GM23338 (cell line): ENCODE measurements at regions not wholly inside any gene's neighbourhood (a gene's known extent, or its start where the extent isn't known, plus 50 kb on each side); places are given as distances from the start of the nearest gene placed in this dataset.
A peak's percentile ranks its signal among the peaks of the same experiment; 100 is the strongest.

Source experiments
- ATAC-seq: fragments of 200-7000 bp; cut with Tn5 transposase; 3 replicates; pipeline ENCODE4 v1.9.1; 2020
- DNase-seq: peaks from one replicate; pipeline ENCODE4 v3.0.0-alpha.2; 2015; ENCODE audit warnings: low spot score
- H2AFZ ChIP-seq: fragments of 200-600 bp; sonication (generic); 2 replicates; pipeline ENCODE4 v1.8.0; 2016; ENCODE audit warnings: antibody characterized with exemption, mild to moderate bottlenecking, moderate library complexity
- H3F3A ChIP-seq: fragments of 200-600 bp; sonication (generic); replicated peaks from 2 replicates; pipeline ENCODE4 v1.8.0; 2017; ENCODE audit warnings: antibody characterized with exemption, mixed run types, low read depth
- H3K27ac ChIP-seq: fragments of 200-600 bp; sonication (generic); 2 replicates; pipeline ENCODE4 v1.6.1; 2016; ENCODE audit warnings: low read depth
- H3K27me3 ChIP-seq: fragments of 200-600 bp; sonication (generic); 2 replicates; pipeline ENCODE4 v1.8.0; 2016; ENCODE audit warnings: mild to moderate bottlenecking, mixed run types, moderate library complexity; ENCODE audit not compliant: insufficient read depth
- H3K36me3 ChIP-seq: fragments of 200-600 bp; sonication (generic); 2 replicates; pipeline ENCODE4 v1.8.0; 2016; ENCODE audit warnings: mild to moderate bottlenecking; ENCODE audit not compliant: insufficient read depth
- H3K4me1 ChIP-seq: fragments of 200-600 bp; sonication (generic); 2 replicates; pipeline ENCODE4 v1.8.0; 2016; ENCODE audit warnings: mild to moderate bottlenecking, moderate library complexity; ENCODE audit not compliant: insufficient read depth
- H3K4me2 ChIP-seq: fragments of 200-600 bp; sonication (generic); 2 replicates; pipeline ENCODE4 v1.7.1; 2017; ENCODE audit warnings: mixed run types
- H3K4me3 ChIP-seq: fragments of 200-600 bp; sonication (generic); 2 replicates; pipeline ENCODE4 v1.6.1; 2016; ENCODE audit warnings: mixed run types
- H3K79me2 ChIP-seq: fragments of 200-600 bp; sonication (generic); replicated peaks from 2 replicates; pipeline ENCODE4 v1.8.0; 2017; ENCODE audit warnings: mild to moderate bottlenecking; ENCODE audit not compliant: insufficient read depth
- H3K9me2 ChIP-seq: fragments of 200-600 bp; sonication (generic); 2 replicates; pipeline ENCODE4 v1.8.0; 2017; ENCODE audit not compliant: insufficient read depth
- H4K20me1 ChIP-seq: fragments of 200-600 bp; sonication (generic); replicated peaks from 2 replicates; pipeline ENCODE4 v1.8.0; 2017; ENCODE audit warnings: mild to moderate bottlenecking; ENCODE audit not compliant: insufficient read depth
- H3K27ac Mint-ChIP-seq: 2 replicates; pipeline ENCODE4 v1.8.0; 2020; ENCODE audit warnings: inconsistent platforms, mild to moderate bottlenecking, moderate library complexity, mixed read lengths
- H3K27me3 Mint-ChIP-seq: 3 replicates; pipeline ENCODE4 v1.8.0; 2022; ENCODE audit warnings: low read depth, mild to moderate bottlenecking, moderate library complexity, mixed read lengths, inconsistent platforms; ENCODE audit not compliant: insufficient read depth, poor library complexity
- H3K36me3 Mint-ChIP-seq: 3 replicates; pipeline ENCODE4 v1.8.0; 2021; ENCODE audit warnings: low read depth, mild to moderate bottlenecking, inconsistent platforms, moderate library complexity, mixed read lengths
- H3K4me1 Mint-ChIP-seq: 3 replicates; pipeline ENCODE4 v1.8.0; 2020; ENCODE audit warnings: mild to moderate bottlenecking, inconsistent platforms, mixed read lengths
- H3K4me3 Mint-ChIP-seq: 3 replicates; pipeline ENCODE4 v1.8.0; 2021; ENCODE audit warnings: moderate library complexity, mild to moderate bottlenecking, inconsistent platforms, mixed read lengths
- H3K9me3 Mint-ChIP-seq: 3 replicates; pipeline ENCODE4 v1.8.0; 2020; ENCODE audit warnings: moderate library complexity, mild to moderate bottlenecking, inconsistent platforms, mixed read lengths
- CREB1 ChIP-seq: fragments of 250-450 bp; sonication (Bioruptor Pico); IDR thresholded peaks from 2 replicates; pipeline ENCODE4 v1.5.0; 2020; ENCODE audit warnings: low read depth, mild to moderate bottlenecking, moderate library complexity
- CTCF ChIP-seq, 2 experiments: fragments of 200-600 bp in 1 of 2; sonication (generic) in 1 of 2; conservative IDR thresholded peaks; 2 replicates each; pipeline versions ENCODE4 v1.5.1 to v1.6.1; 2016 to 2017; ENCODE audit warnings: antibody characterized with exemption in 2 of 2, low read depth in 2 of 2, mild to moderate bottlenecking in 2 of 2, moderate library complexity in 1 of 2
- EZH2 ChIP-seq: fragments of 200-600 bp; sonication (generic); IDR thresholded peaks from one replicate; pipeline ENCODE4 v1.8.0; 2017; ENCODE audit warnings: antibody characterized with exemption, mild to moderate bottlenecking, low read depth; ENCODE audit not compliant: unreplicated experiment
- EZH2phosphoT487 ChIP-seq: fragments of 200-600 bp; sonication (generic); IDR thresholded peaks from one replicate; pipeline ENCODE4 v1.8.1; 2018; ENCODE audit warnings: antibody characterized with exemption; ENCODE audit not compliant: unreplicated experiment
- JUNB ChIP-seq: IDR thresholded peaks from one replicate; pipeline ENCODE4 v1.6.1; 2016; ENCODE audit warnings: antibody characterized with exemption; ENCODE audit not compliant: unreplicated experiment
- NANOG ChIP-seq: IDR thresholded peaks from 2 replicates; pipeline ENCODE4 v1.6.1; 2016; ENCODE audit warnings: antibody characterized with exemption, borderline replicate concordance
- POLR2AphosphoS5 ChIP-seq: IDR thresholded peaks from 2 replicates; pipeline ENCODE4 v1.6.1; 2016; ENCODE audit warnings: antibody characterized with exemption, low read depth
- REST ChIP-seq: IDR thresholded peaks from one replicate; pipeline ENCODE4 v1.6.1; 2018; ENCODE audit warnings: antibody characterized with exemption; ENCODE audit not compliant: unreplicated experiment
- STAT1 ChIP-seq: IDR thresholded peaks from one replicate; pipeline ENCODE4 v1.6.1; 2016; ENCODE audit warnings: antibody characterized with exemption; ENCODE audit not compliant: unreplicated experiment
- ZNF114 ChIP-seq: fragments of 250-450 bp; sonication (Bioruptor Pico); IDR thresholded peaks from 2 replicates; pipeline ENCODE4 v1.5.0; 2020; ENCODE audit warnings: mild to moderate bottlenecking, moderate library complexity
- ZNF331 ChIP-seq: fragments of 250-450 bp; sonication (Bioruptor Pico); IDR thresholded peaks from 2 replicates; pipeline ENCODE4 v1.5.0; 2020; ENCODE audit warnings: low read depth, mild to moderate bottlenecking, moderate library complexity
- TF ChIP-seq, protein P1 (sequence below): fragments of 250-450 bp; sonication (Bioruptor Pico); IDR thresholded peaks from 2 replicates; pipeline ENCODE4 v1.5.0; 2020; ENCODE audit warnings: mild to moderate bottlenecking, moderate library complexity
- TF ChIP-seq, protein P2 (sequence below): IDR thresholded peaks from 2 replicates; pipeline ENCODE4 v1.6.1; 2016; ENCODE audit warnings: antibody characterized with exemption

GRCh38 chr2:138842341-138842740 lies 62.2 kb upstream of the NXPH2 start:
- H3K4me1 ChIP-seq = no peaks in the 10 kb centered on the region
- H3K4me3 ChIP-seq = no peak overlapping the region
- no peak overlapping the region for H3K4me2 ChIP-seq
- no peak overlapping the region for H3K27ac ChIP-seq
- H4K20me1 ChIP-seq = no peaks in the 10 kb centered on the region
- Mint-ChIP-seq H3K36me3 (no peaks in the 10 kb centered on the region), H3K27ac (no peak overlapping the region), H3K27me3 (no peaks in the 10 kb centered on the region), H3K9me3 (no peaks in the 10 kb centered on the region), H3K4me3 (no peak overlapping the region), H3K4me1 (no peaks in the 10 kb centered on the region)
- H2AFZ ChIP-seq = 0 out of 2 replicates have a peak overlapping the region, but pooled peaks have one; percentile 14
- H3K36me3 ChIP-seq = no peaks in the 10 kb centered on the region
- no peaks in the 10 kb centered on the region for H3F3A ChIP-seq
- DNase-seq = no peak
- no peaks in the 10 kb centered on the region for H3K79me2 ChIP-seq
- no peaks in the 10 kb centered on the region for H3K27me3 ChIP-seq
- no peak for ATAC-seq
- TF ChIP-seq STAT1 = no peak
- TF ChIP-seq CTCF (conservative IDR thresholded peaks at IDR 0.05; ENCODE audit: low read depth in 2 of 2) = no peak
- TF ChIP-seq JUNB = no peak
- TF ChIP-seq, protein P1, sequence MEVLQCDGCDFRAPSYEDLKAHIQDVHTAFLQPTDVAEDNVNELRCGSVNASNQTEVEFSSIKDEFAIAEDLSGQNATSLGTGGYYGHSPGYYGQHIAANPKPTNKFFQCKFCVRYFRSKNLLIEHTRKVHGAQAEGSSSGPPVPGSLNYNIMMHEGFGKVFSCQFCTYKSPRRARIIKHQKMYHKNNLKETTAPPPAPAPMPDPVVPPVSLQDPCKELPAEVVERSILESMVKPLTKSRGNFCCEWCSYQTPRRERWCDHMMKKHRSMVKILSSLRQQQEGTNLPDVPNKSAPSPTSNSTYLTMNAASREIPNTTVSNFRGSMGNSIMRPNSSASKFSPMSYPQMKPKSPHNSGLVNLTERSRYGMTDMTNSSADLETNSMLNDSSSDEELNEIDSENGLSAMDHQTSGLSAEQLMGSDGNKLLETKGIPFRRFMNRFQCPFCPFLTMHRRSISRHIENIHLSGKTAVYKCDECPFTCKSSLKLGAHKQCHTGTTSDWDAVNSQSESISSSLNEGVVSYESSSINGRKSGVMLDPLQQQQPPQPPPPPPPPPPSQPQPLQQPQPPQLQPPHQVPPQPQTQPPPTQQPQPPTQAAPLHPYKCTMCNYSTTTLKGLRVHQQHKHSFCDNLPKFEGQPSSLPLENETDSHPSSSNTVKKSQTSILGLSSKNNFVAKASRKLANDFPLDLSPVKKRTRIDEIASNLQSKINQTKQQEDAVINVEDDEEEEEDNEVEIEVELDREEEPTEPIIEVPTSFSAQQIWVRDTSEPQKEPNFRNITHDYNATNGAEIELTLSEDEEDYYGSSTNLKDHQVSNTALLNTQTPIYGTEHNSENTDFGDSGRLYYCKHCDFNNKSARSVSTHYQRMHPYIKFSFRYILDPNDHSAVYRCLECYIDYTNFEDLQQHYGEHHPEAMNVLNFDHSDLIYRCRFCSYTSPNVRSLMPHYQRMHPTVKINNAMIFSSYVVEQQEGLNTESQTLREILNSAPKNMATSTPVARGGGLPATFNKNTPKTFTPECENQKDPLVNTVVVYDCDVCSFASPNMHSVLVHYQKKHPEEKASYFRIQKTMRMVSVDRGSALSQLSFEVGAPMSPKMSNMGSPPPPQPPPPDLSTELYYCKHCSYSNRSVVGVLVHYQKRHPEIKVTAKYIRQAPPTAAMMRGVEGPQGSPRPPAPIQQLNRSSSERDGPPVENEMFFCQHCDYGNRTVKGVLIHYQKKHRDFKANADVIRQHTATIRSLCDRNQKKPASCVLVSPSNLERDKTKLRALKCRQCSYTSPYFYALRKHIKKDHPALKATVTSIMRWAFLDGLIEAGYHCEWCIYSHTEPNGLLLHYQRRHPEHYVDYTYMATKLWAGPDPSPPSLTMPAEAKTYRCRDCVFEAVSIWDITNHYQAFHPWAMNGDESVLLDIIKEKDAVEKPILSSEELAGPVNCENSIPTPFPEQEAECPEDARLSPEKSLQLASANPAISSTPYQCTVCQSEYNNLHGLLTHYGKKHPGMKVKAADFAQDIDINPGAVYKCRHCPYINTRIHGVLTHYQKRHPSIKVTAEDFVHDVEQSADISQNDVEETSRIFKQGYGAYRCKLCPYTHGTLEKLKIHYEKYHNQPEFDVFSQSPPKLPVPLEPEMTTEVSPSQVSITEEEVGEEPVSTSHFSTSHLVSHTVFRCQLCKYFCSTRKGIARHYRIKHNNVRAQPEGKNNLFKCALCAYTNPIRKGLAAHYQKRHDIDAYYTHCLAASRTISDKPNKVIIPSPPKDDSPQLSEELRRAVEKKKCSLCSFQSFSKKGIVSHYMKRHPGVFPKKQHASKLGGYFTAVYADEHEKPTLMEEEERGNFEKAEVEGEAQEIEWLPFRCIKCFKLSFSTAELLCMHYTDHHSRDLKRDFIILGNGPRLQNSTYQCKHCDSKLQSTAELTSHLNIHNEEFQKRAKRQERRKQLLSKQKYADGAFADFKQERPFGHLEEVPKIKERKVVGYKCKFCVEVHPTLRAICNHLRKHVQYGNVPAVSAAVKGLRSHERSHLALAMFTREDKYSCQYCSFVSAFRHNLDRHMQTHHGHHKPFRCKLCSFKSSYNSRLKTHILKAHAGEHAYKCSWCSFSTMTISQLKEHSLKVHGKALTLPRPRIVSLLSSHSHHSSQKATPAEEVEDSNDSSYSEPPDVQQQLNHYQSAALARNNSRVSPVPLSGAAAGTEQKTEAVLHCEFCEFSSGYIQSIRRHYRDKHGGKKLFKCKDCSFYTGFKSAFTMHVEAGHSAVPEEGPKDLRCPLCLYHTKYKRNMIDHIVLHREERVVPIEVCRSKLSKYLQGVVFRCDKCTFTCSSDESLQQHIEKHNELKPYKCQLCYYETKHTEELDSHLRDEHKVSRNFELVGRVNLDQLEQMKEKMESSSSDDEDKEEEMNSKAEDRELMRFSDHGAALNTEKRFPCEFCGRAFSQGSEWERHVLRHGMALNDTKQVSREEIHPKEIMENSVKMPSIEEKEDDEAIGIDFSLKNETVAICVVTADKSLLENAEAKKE = no peak
- TF ChIP-seq REST = no peak
- TF ChIP-seq POLR2AphosphoS5 = no peak
- TF ChIP-seq EZH2 = no peak
- TF ChIP-seq, protein P2, sequence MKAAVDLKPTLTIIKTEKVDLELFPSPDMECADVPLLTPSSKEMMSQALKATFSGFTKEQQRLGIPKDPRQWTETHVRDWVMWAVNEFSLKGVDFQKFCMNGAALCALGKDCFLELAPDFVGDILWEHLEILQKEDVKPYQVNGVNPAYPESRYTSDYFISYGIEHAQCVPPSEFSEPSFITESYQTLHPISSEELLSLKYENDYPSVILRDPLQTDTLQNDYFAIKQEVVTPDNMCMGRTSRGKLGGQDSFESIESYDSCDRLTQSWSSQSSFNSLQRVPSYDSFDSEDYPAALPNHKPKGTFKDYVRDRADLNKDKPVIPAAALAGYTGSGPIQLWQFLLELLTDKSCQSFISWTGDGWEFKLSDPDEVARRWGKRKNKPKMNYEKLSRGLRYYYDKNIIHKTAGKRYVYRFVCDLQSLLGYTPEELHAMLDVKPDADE = no peak
- no peak for TF ChIP-seq EZH2phosphoT487
- TF ChIP-seq NANOG = no peak
- TF ChIP-seq ZNF331 (CRISPR knock-in tag) = no peak
- no peak for TF ChIP-seq CREB1 (CRISPR knock-in tag)
- no peak for TF ChIP-seq ZNF114 (CRISPR knock-in tag)
- H3K9me2 ChIP-seq = no peaks in the 10 kb centered on the region
